H9 (cell line): ENCODE measurements at regions not wholly inside any gene's neighbourhood (a gene's known extent, or its start where the extent isn't known, plus 50 kb on each side); places are given as distances from the start of the nearest gene placed in this dataset.

ENCODE experiments used
- DNase-seq: peaks from one replicate; pipeline ENCODE4 v3.0.0-alpha.2; 2017
- H2AFZ ChIP-seq: one replicate; pipeline ENCODE4 v1.6.1; 2013; ENCODE audit warnings: mild to moderate bottlenecking, low read length, control low read depth, moderate library complexity
- H2AK5ac ChIP-seq: 2 replicates; pipeline ENCODE4 v1.6.1; 2013; ENCODE audit warnings: low read length, control low read depth, mixed read lengths; ENCODE audit not compliant: insufficient read length
- H2BK120ac ChIP-seq: one replicate; pipeline ENCODE4 v1.6.1; 2013; ENCODE audit warnings: low read depth, mild to moderate bottlenecking, low read length, control low read depth, inconsistent platforms; ENCODE audit not compliant: poor library complexity, severe bottlenecking
- H2BK12ac ChIP-seq: 2 replicates; pipeline ENCODE4 v1.6.1; 2013; ENCODE audit warnings: low read length, control low read depth, mixed read lengths, low read depth; ENCODE audit not compliant: insufficient read length
- H2BK15ac ChIP-seq: 2 replicates; pipeline ENCODE4 v1.6.1; 2013; ENCODE audit warnings: low read depth, low read length, control low read depth
- H2BK20ac ChIP-seq: one replicate; pipeline ENCODE4 v1.6.1; 2013; ENCODE audit warnings: low read depth, mild to moderate bottlenecking, low read length, control low read depth, inconsistent platforms; ENCODE audit not compliant: poor library complexity, severe bottlenecking
- H2BK5ac ChIP-seq: 2 replicates; pipeline ENCODE4 v1.6.1; 2013; ENCODE audit warnings: low read length, control low read depth, mixed read lengths; ENCODE audit not compliant: insufficient read length
- H3K14ac ChIP-seq: 2 replicates; pipeline ENCODE4 v1.6.1; 2013; ENCODE audit warnings: low read length, control low read depth; ENCODE audit not compliant: insufficient read depth
- H3K18ac ChIP-seq: 2 replicates; pipeline ENCODE4 v1.6.1; 2013; ENCODE audit warnings: low read depth, mild to moderate bottlenecking, mixed read lengths, low read length, control low read depth; ENCODE audit not compliant: insufficient read length
- H3K23ac ChIP-seq: 2 replicates; pipeline ENCODE4 v1.6.1; 2013; ENCODE audit warnings: low read length, control low read depth, mixed read lengths, low read depth; ENCODE audit not compliant: insufficient read length
- H3K23me2 ChIP-seq: 2 replicates; pipeline ENCODE4 v1.6.1; 2013; ENCODE audit warnings: low read depth, mild to moderate bottlenecking, mixed read lengths, low read length, control low read depth; ENCODE audit not compliant: insufficient read length, poor library complexity, severe bottlenecking
- H3K27ac ChIP-seq: 2 replicates; pipeline ENCODE4 v1.5.1; 2013; ENCODE audit warnings: low read length, control low read depth, mixed read lengths, low read depth; ENCODE audit not compliant: insufficient read length
- H3K27me3 ChIP-seq: 2 replicates; pipeline ENCODE4 v1.6.1; 2013; ENCODE audit warnings: low read length, control low read depth, inconsistent platforms; ENCODE audit not compliant: insufficient read depth
- H3K4ac ChIP-seq: 2 replicates; pipeline ENCODE4 v1.6.1; 2013; ENCODE audit warnings: low read depth, mild to moderate bottlenecking, control low read depth, inconsistent platforms, low read length, moderate library complexity
- H3K4me1 ChIP-seq: 2 replicates; pipeline ENCODE4 v1.6.1; 2013; ENCODE audit warnings: low read length, control low read depth, inconsistent platforms; ENCODE audit not compliant: insufficient read depth
- H3K4me2 ChIP-seq: 2 replicates; pipeline ENCODE4 v1.6.1; 2013; ENCODE audit warnings: low read length, control low read depth, mixed read lengths; ENCODE audit not compliant: insufficient read length, insufficient read depth
- H3K56ac ChIP-seq: 2 replicates; pipeline ENCODE4 v1.6.1; 2013; ENCODE audit warnings: low read depth, mild to moderate bottlenecking, mixed read lengths, low read length, control low read depth; ENCODE audit not compliant: insufficient read length
- H3K79me1 ChIP-seq: 2 replicates; pipeline ENCODE4 v1.6.1; 2013; ENCODE audit warnings: low read depth, mild to moderate bottlenecking, moderate library complexity, low read length, control low read depth, inconsistent platforms; ENCODE audit not compliant: insufficient read depth, poor library complexity, severe bottlenecking
- H3K79me2 ChIP-seq: 2 replicates; pipeline ENCODE4 v1.6.1; 2013; ENCODE audit warnings: low read length, control low read depth, inconsistent platforms; ENCODE audit not compliant: insufficient read depth
- H3K9ac ChIP-seq: 2 replicates; pipeline ENCODE4 v1.6.1; 2013; ENCODE audit warnings: low read length, control low read depth, mixed read lengths; ENCODE audit not compliant: insufficient read length; ENCODE audit errors: extremely low read depth
- H3K9me3 ChIP-seq: one replicate; pipeline ENCODE4 v1.6.1; 2013; ENCODE audit warnings: low read depth, low read length, inconsistent platforms; ENCODE audit not compliant: control insufficient read depth
- H3T11ph ChIP-seq: one replicate; pipeline ENCODE4 v1.6.1; 2013; ENCODE audit warnings: mild to moderate bottlenecking, low read length, control low read depth, inconsistent platforms
- H4K20me1 ChIP-seq: one replicate; pipeline ENCODE4 v1.6.1; 2013; ENCODE audit not compliant: control insufficient read depth, insufficient read length, insufficient read depth
- H4K5ac ChIP-seq: 2 replicates; pipeline ENCODE4 v1.6.1; 2013; ENCODE audit warnings: low read depth, mild to moderate bottlenecking, mixed read lengths, low read length, control low read depth; ENCODE audit not compliant: insufficient read length
- H4K8ac ChIP-seq: replicated peaks from 2 replicates; pipeline ENCODE4 v1.6.1; 2013; ENCODE audit warnings: low read length, control low read depth, mixed read lengths, low read depth; ENCODE audit not compliant: insufficient read length
- H4K91ac ChIP-seq: 2 replicates; pipeline ENCODE4 v1.6.1; 2013; ENCODE audit warnings: low read depth, mild to moderate bottlenecking, moderate library complexity, mixed read lengths, low read length, control low read depth; ENCODE audit not compliant: insufficient read length
- H3K27ac Mint-ChIP-seq, 3 experiments: 2 replicates in 2 of 3; 3 replicates in 1 of 3; pipeline ENCODE4 v1.8.0; 2020 to 2021; ENCODE audit warnings: mixed read lengths in 3 of 3, mild to moderate bottlenecking in 1 of 3, moderate library complexity in 1 of 3
- H3K27me3 Mint-ChIP-seq: 2 replicates; pipeline ENCODE4 v1.8.0; 2021; ENCODE audit warnings: low read depth, mild to moderate bottlenecking, moderate library complexity, mixed read lengths
- H3K36me3 Mint-ChIP-seq, 3 experiments: 2 replicates in 2 of 3; 3 replicates in 1 of 3; pipeline ENCODE4 v1.8.0; 2020 to 2021; ENCODE audit warnings: low read depth in 3 of 3, mixed read lengths in 3 of 3; ENCODE audit not compliant: insufficient read depth in 1 of 3
- H3K4me1 Mint-ChIP-seq, 2 experiments: 2 replicates each; pipeline ENCODE4 v1.8.0; 2020; ENCODE audit warnings: mixed read lengths in 2 of 2
- H3K4me3 Mint-ChIP-seq, 2 experiments: 2 replicates in 1 of 2; 3 replicates in 1 of 2; pipeline ENCODE4 v1.8.0; 2020 to 2021; ENCODE audit warnings: mild to moderate bottlenecking in 2 of 2, mixed read lengths in 2 of 2, moderate library complexity in 1 of 2
- H3K9me3 Mint-ChIP-seq, 2 experiments: 2 replicates in 1 of 2; 3 replicates in 1 of 2; pipeline ENCODE4 v1.8.0; 2020; ENCODE audit warnings: mild to moderate bottlenecking in 2 of 2, mixed read lengths in 2 of 2, moderate library complexity in 1 of 2
- WGBS: extraction: QIAGEN DNeasy Blood & Tissue Kit; methylation state at CpG from one replicate; pipeline ENCODE4 v1.1.7; 2013; ENCODE audit warnings: missing lambda C conversion rate, low lambda C conversion rate, mixed read lengths; ENCODE audit not compliant: insufficient read length; ENCODE audit errors: extremely low coverage; 5-methylcytosine and 5-hydroxymethylcytosine counted together
- TF ChIP-seq, protein P1 (sequence below): fragments of 200-600 bp; sonication (generic); conservative IDR thresholded peaks from 3 replicates; pipeline ENCODE4 v1.8.0; 2021; ENCODE audit warnings: antibody characterized with exemption, mild to moderate bottlenecking

GRCh38 chr5:74934949-74935751, 69.0 kb upstream of the FAM169A start:
- Histone ChIP-seq H3K4me2 (no peak overlapping the region), H4K20me1 (no peaks in the 10 kb centered on the region)

More at GRCh38 chr5:74934949-74935751, 69.0 kb upstream of the FAM169A start:
- Histone ChIP-seq H3K56ac (no peak overlapping the region), H3K14ac (no peak overlapping the region), H4K8ac (no peak overlapping the region), H3K23me2 (no peaks in the 10 kb centered on the region), H3K9ac (no peak overlapping the region), H4K91ac (no peak overlapping the region), H2AK5ac (no peak overlapping the region), H3K27ac (no peak overlapping the region), H2BK120ac (no peak overlapping the region), H2AFZ (no peak overlapping the region), H3K4ac (no peak overlapping the region), H2BK15ac (no peak overlapping the region), H2BK12ac (no peak overlapping the region), H2BK20ac (no peak overlapping the region), H3K79me1 (no peaks in the 10 kb centered on the region), H3K18ac (no peak overlapping the region), H3K9me3 (no peaks in the 10 kb centered on the region), H3K79me2 (no peaks in the 10 kb centered on the region), H3K23ac (no peak overlapping the region), H3K4me1 (no peaks in the 10 kb centered on the region; the same call in 1 of the 2 replicates), H3K27me3 (no peaks in the 10 kb centered on the region), H3T11ph (no peak overlapping the region), H2BK5ac (no peak overlapping the region), H4K5ac (no peak overlapping the region)
- H3K36me3 Mint-ChIP-seq: no peaks in the 10 kb centered on the region
- DNase-seq: no peak
- H3K9me3 Mint-ChIP-seq: no peaks in the 10 kb centered on the region
- no CpG with 5 or more reads among the region's 9 CpGs for WGBS
- TF ChIP-seq, protein P1, sequence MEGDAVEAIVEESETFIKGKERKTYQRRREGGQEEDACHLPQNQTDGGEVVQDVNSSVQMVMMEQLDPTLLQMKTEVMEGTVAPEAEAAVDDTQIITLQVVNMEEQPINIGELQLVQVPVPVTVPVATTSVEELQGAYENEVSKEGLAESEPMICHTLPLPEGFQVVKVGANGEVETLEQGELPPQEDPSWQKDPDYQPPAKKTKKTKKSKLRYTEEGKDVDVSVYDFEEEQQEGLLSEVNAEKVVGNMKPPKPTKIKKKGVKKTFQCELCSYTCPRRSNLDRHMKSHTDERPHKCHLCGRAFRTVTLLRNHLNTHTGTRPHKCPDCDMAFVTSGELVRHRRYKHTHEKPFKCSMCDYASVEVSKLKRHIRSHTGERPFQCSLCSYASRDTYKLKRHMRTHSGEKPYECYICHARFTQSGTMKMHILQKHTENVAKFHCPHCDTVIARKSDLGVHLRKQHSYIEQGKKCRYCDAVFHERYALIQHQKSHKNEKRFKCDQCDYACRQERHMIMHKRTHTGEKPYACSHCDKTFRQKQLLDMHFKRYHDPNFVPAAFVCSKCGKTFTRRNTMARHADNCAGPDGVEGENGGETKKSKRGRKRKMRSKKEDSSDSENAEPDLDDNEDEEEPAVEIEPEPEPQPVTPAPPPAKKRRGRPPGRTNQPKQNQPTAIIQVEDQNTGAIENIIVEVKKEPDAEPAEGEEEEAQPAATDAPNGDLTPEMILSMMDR: peak; percentile 56
- no peaks in the 10 kb centered on the region for H3K27me3 Mint-ChIP-seq
- H3K4me3 Mint-ChIP-seq: no peak overlapping the region; a peak in 1 of 5 replicates
- no peak overlapping the region; a peak in 1 of 7 replicates for H3K27ac Mint-ChIP-seq
- peaks cover 17 to 18% of the 10 kb centered on the region in 2 experiments for H3K4me1 Mint-ChIP-seq
